Epidermal melanocyte (primary cell): ENCODE measurements at regions not wholly inside any gene's neighbourhood (a gene's known extent, or its start where the extent isn't known, plus 50 kb on each side); places are given as distances from the start of the nearest gene placed in this dataset.
A peak's percentile ranks its signal among the peaks of the same experiment; 100 is the strongest.
"Not testable (repeated sequence)": the region's sequence is repeated elsewhere in the genome, so short reads cannot be mapped to it uniquely, and the experiment has no call there.

ENCODE experiments used
- DNase-seq: peaks from one replicate; pipeline ENCODE4 v3.0.0; 2011; ENCODE audit warnings: low spot score; ENCODE audit not compliant: insufficient read length

- DNase-seq, result no peak
Measured at GRCh38 chr3:106341087-106341486, 472.3 kb upstream of the CBLB start.

- no peak for DNase-seq
Measured at GRCh38 chr3:106341586-106342162, 472.9 kb upstream of the CBLB start.

- no peak for DNase-seq
Measured at GRCh38 chr3:106342386-106342785, 473.6 kb upstream of the CBLB start.

- no peak for DNase-seq
Measured at GRCh38 chr3:106343811-106344210, 475.0 kb upstream of the CBLB start.

GRCh38 chr3:106345353-106346027 is 476.7 kb upstream of the CBLB start:
- DNase-seq, result peak; percentile 49

- DNase-seq, result no peak
Measured at GRCh38 chr3:106347350-106347749, 478.5 kb upstream of the CBLB start.

- no peak for DNase-seq
Measured at GRCh38 chr3:106348139-106348690, 479.4 kb upstream of the CBLB start.

GRCh38 chr3:106349191-106349881 is 480.5 kb upstream of the CBLB start:
- no peak for DNase-seq

GRCh38 chr3:106355873-106356272 is 487.1 kb upstream of the CBLB start:
- no peak for DNase-seq

GRCh38 chr3:106359692-106360091 is 490.9 kb upstream of the CBLB start:
- no peak for DNase-seq

GRCh38 chr3:106360901-106361300 is 492.1 kb upstream of the CBLB start:
- not testable (repeated sequence) for DNase-seq

- no peak for DNase-seq
Measured at GRCh38 chr3:106364477-106364876, 495.7 kb upstream of the CBLB start.

- DNase-seq, result no peak
Measured at GRCh38 chr3:106365061-106365691, 496.4 kb upstream of the CBLB start.

GRCh38 chr3:106366352-106366751 is 497.5 kb upstream of the CBLB start:
- no peak for DNase-seq

- DNase-seq, result no peak
Measured at GRCh38 chr3:106367496-106367895, 498.7 kb upstream of the CBLB start.

- no peak for DNase-seq
Measured at GRCh38 chr3:106371221-106371970, 502.6 kb upstream of the CBLB start.

GRCh38 chr3:106371971-106372805 is 503.4 kb upstream of the CBLB start:
- DNase-seq, result no peak

- no peak for DNase-seq
Measured at GRCh38 chr3:106372806-106373190, 504.0 kb upstream of the CBLB start.

- no peak for DNase-seq
Measured at GRCh38 chr3:106376016-106376570, 507.3 kb upstream of the CBLB start.

GRCh38 chr3:106379251-106379750 is 510.5 kb upstream of the CBLB start:
- DNase-seq, result no peak
